ENCODE measurements at regions not wholly inside any gene's neighbourhood (a gene's known extent, or its start where the extent isn't known, plus 50 kb on each side); places are given as distances from the start of the nearest gene placed in this dataset.

DNA sequence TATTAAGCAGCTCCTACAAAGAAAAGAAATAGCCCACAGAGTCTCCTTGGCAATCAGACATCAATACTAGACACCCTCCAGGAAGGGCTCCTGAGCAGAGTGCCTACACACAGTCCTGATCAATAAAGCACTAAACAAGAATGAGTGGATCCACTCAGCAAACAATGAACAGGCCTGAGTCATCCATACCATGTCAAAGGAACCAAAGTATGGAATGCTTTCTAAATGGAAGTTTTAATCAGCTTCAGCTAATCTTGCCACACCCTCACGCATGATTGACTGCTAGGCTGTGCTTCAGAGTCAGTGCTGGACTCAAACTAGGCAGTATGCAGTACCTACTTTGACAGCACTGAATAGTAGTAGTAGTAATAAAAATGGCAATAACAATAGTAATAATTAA lies 392.7 kb upstream of the HTR2A start:
- Histone ChIP-seq H3K27me3 (replicated peaks in 2 of 5; ENCODE audit: control insufficient read depth in 4 of 5, insufficient read depth in 5 of 5, low read length in 4 of 5) (no peaks in the 10 kb centered on the region), H3K4me1 (ENCODE audit: control extremely low read depth in 1 of 4, control insufficient read depth in 4 of 4, insufficient read depth in 4 of 4, low read length in 3 of 4) (no peaks in the 10 kb centered on the region), H3K27ac (ENCODE audit: insufficient read depth in 1 of 2, low read depth in 1 of 2, low read length in 2 of 2, poor library complexity in 1 of 2, severe bottlenecking in 2 of 2) (no peak overlapping the region), H3K9me3 (ENCODE audit: control extremely low read depth in 1 of 5, control insufficient read depth in 4 of 5, insufficient read depth in 2 of 5, low read depth in 1 of 5, low read length in 4 of 5) (peaks cover 0 to 2% (median 0%) of the 10 kb centered on the region in 5 experiments), H3K36me3 (ENCODE audit: control insufficient read depth in 4 of 4, insufficient read depth in 4 of 4, low read length in 3 of 4) (no peaks in the 10 kb centered on the region), H3K4me3 (ENCODE audit: control insufficient read depth in 1 of 7, extremely low read depth in 1 of 7, insufficient read depth in 4 of 7, low read depth in 2 of 7, low read length in 6 of 7) (no peak overlapping the region)
- ChIA-PET CTCF (no interaction called here), POLR2A (no interaction called here)
- DNase-seq = no peak
- WGBS (ENCODE audit: insufficient coverage) = no CpG with 5 or more reads among the region's 1 CpG

DNA sequence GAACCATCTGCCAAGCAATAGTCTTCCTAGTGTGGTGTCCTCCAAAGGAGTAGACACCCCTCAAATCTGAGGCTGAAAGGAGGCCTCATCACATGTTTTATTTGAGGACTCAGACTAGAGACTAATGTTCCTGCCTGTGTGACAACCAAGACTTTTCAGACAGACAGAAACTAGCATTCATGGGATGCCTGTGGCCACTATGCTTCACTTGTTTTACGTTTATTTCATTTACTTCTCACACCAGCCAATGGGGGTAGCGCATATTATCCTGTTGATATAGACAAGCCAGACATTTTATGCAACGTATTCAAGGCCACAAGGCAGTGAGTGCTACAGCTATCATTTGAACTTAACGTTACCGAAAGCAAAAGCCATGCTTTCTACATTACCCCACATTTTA lies 391.7 kb upstream of the HTR2A start:
- H3K27ac ChIP-seq (ENCODE audit: insufficient read depth in 1 of 2, low read depth in 1 of 2, low read length in 2 of 2, poor library complexity in 1 of 2, severe bottlenecking in 2 of 2) = no peak overlapping the region
- no peak overlapping the region for H3K4me3 ChIP-seq (ENCODE audit: control insufficient read depth in 1 of 7, extremely low read depth in 1 of 7, insufficient read depth in 4 of 7, low read depth in 2 of 7, low read length in 6 of 7)
- no peaks in the 10 kb centered on the region for H3K9me3 ChIP-seq (ENCODE audit: control extremely low read depth in 1 of 5, control insufficient read depth in 4 of 5, insufficient read depth in 2 of 5, low read depth in 1 of 5, low read length in 4 of 5)
- H3K27me3 ChIP-seq (replicated peaks in 2 of 5; ENCODE audit: control insufficient read depth in 4 of 5, insufficient read depth in 5 of 5, low read length in 4 of 5) = no peaks in the 10 kb centered on the region
- 90% methylated on average over 3 of the region's 5 CpGs for WGBS (ENCODE audit: insufficient coverage)
- ChIA-PET CTCF (interaction anchor here (0.6 kb wide), 1 partner anchor 386 kb away, joined by 3 read pairs; no protein-coding TSS in a partner anchor), POLR2A (no interaction called here)
- H3K4me1 ChIP-seq (ENCODE audit: control extremely low read depth in 1 of 4, control insufficient read depth in 4 of 4, insufficient read depth in 4 of 4, low read length in 3 of 4) = no peaks in the 10 kb centered on the region
- H3K36me3 ChIP-seq (ENCODE audit: control insufficient read depth in 4 of 4, insufficient read depth in 4 of 4, low read length in 3 of 4) = no peaks in the 10 kb centered on the region
- DNase-seq = no peak

DNA sequence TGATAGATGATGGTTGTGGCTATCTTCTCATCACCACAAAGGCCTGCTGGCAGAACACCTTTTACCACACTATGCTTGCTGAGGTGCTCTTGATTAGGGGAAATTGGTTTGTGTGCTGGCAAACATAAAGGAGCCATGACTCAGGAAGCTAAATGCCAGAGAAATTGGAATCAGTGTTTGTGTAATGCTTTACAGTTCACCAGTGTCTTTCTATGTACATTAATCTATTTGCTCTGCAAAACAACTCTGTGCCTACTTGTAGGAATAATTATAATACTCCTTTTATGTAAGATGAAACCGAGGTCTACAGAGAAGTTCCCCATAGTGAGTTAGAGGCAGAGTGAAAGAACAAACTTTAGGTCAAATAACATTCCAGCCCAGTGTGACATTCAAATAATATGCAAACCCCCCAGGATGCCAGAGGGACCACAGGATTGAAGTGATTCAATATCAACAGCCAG lies 390.5 kb upstream of the HTR2A start:
- POLR2A ChIA-PET = no interaction called here
- H3K4me3 ChIP-seq (ENCODE audit: control insufficient read depth in 1 of 7, extremely low read depth in 1 of 7, insufficient read depth in 4 of 7, low read depth in 2 of 7, low read length in 6 of 7) = no peak overlapping the region
- no peak overlapping the region for H3K27ac ChIP-seq (ENCODE audit: insufficient read depth in 1 of 2, low read depth in 1 of 2, low read length in 2 of 2, poor library complexity in 1 of 2, severe bottlenecking in 2 of 2)
- no peak for DNase-seq
- CTCF ChIA-PET = no interaction called here
- H3K4me1 ChIP-seq (ENCODE audit: control extremely low read depth in 1 of 4, control insufficient read depth in 4 of 4, insufficient read depth in 4 of 4, low read length in 3 of 4) = no peaks in the 10 kb centered on the region
- no peaks in the 10 kb centered on the region for H3K9me3 ChIP-seq (ENCODE audit: control extremely low read depth in 1 of 5, control insufficient read depth in 4 of 5, insufficient read depth in 2 of 5, low read depth in 1 of 5, low read length in 4 of 5)
- H3K27me3 ChIP-seq (replicated peaks in 2 of 5; ENCODE audit: control insufficient read depth in 4 of 5, insufficient read depth in 5 of 5, low read length in 4 of 5) = no peaks in the 10 kb centered on the region
- H3K36me3 ChIP-seq (ENCODE audit: control insufficient read depth in 4 of 4, insufficient read depth in 4 of 4, low read length in 3 of 4) = no peaks in the 10 kb centered on the region
- no CpG with 5 or more reads among the region's 1 CpG for WGBS (ENCODE audit: insufficient coverage)

DNA sequence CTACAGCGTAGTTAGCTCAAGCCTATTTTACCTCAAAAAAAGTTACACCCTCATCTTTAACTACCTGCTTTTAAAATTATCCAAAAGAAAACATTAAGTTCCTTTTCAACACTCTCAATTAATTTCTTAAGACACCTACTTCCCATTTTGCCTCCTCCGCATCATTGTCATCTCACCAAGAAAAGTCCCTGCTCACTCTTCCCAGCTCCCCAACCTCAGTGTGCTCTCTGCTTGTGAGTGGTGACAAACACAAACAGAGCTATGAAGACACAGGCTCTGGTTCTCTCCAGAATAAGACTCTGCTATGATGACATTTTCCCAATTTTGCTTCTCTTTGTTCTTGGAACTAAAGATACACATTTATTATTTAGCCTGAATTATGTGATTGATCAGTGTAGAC lies 385.1 kb upstream of the HTR2A start:
- H3K9me3 ChIP-seq (ENCODE audit: control extremely low read depth in 1 of 5, control insufficient read depth in 4 of 5, insufficient read depth in 2 of 5, low read depth in 1 of 5, low read length in 4 of 5) = no peaks in the 10 kb centered on the region
- H3K36me3 ChIP-seq (ENCODE audit: control insufficient read depth in 4 of 4, insufficient read depth in 4 of 4, low read length in 3 of 4) = no peaks in the 10 kb centered on the region
- no peak for DNase-seq
- 95% methylated on average over 2 of the region's 2 CpGs for WGBS (ENCODE audit: insufficient coverage)
- H3K4me1 ChIP-seq (ENCODE audit: control extremely low read depth in 1 of 4, control insufficient read depth in 4 of 4, insufficient read depth in 4 of 4, low read length in 3 of 4) = no peaks in the 10 kb centered on the region
- H3K27ac ChIP-seq (ENCODE audit: insufficient read depth in 1 of 2, low read depth in 1 of 2, low read length in 2 of 2, poor library complexity in 1 of 2, severe bottlenecking in 2 of 2) = no peak overlapping the region
- CTCF ChIA-PET = no interaction called here
- POLR2A ChIA-PET = no interaction called here
- no peak overlapping the region for H3K4me3 ChIP-seq (ENCODE audit: control insufficient read depth in 1 of 7, extremely low read depth in 1 of 7, insufficient read depth in 4 of 7, low read depth in 2 of 7, low read length in 6 of 7)
- no peaks in the 10 kb centered on the region for H3K27me3 ChIP-seq (replicated peaks in 2 of 5; ENCODE audit: control insufficient read depth in 4 of 5, insufficient read depth in 5 of 5, low read length in 4 of 5)

DNA sequence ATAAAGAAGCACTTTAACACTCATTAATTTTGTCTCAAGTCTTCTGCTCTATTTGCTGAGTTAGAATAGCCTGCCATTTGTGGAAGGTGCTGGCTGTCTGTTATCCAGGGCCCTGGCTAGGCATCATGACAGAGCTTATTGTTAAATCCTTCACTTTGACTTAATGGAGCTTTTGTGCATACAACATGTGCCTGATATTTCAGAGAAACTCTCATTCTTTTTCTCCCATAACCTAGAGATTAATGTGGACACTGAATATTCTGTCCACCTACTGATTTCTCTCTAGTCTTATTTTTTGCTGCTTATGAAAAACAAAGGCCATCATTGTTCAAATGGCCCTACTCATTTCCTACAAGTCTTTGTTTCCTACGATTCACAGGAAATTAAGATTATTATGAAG lies 383.1 kb upstream of the HTR2A start:
- Histone ChIP-seq H3K27ac (ENCODE audit: insufficient read depth in 1 of 2, low read depth in 1 of 2, low read length in 2 of 2, poor library complexity in 1 of 2, severe bottlenecking in 2 of 2) (no peak overlapping the region), H3K4me3 (ENCODE audit: control insufficient read depth in 1 of 7, extremely low read depth in 1 of 7, insufficient read depth in 4 of 7, low read depth in 2 of 7, low read length in 6 of 7) (no peak overlapping the region), H3K36me3 (ENCODE audit: control insufficient read depth in 4 of 4, insufficient read depth in 4 of 4, low read length in 3 of 4) (no peaks in the 10 kb centered on the region), H3K27me3 (replicated peaks in 2 of 5; ENCODE audit: control insufficient read depth in 4 of 5, insufficient read depth in 5 of 5, low read length in 4 of 5) (no peaks in the 10 kb centered on the region), H3K4me1 (ENCODE audit: control extremely low read depth in 1 of 4, control insufficient read depth in 4 of 4, insufficient read depth in 4 of 4, low read length in 3 of 4) (no peaks in the 10 kb centered on the region), H3K9me3 (ENCODE audit: control extremely low read depth in 1 of 5, control insufficient read depth in 4 of 5, insufficient read depth in 2 of 5, low read depth in 1 of 5, low read length in 4 of 5) (no peaks in the 10 kb centered on the region)
- POLR2A ChIA-PET = no interaction called here
- CTCF ChIA-PET = no interaction called here
- no CpG with 5 or more reads among the region's 1 CpG for WGBS (ENCODE audit: insufficient coverage)
- DNase-seq = no peak

DNA sequence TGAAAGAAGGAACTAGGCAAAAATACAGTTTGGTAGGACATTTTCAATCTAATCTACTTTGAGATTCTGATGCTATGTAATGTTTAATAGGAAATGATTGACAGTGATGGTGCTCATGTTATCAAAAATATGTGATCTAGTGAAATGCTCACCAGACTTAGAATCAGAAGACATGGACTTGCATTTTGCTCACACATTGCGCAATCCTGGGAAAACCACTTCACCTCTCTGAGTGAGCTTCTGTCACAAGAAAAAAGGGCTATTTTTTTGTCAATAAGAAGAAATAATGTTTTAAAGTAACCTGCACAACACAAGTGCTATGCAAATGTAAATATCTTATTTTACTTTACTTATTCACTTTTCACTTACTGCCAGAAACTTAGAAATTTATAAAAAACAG lies 380.9 kb upstream of the HTR2A start:
- POLR2A ChIA-PET = no interaction called here
- Histone ChIP-seq H3K9me3 (ENCODE audit: control extremely low read depth in 1 of 5, control insufficient read depth in 4 of 5, insufficient read depth in 2 of 5, low read depth in 1 of 5, low read length in 4 of 5) (no peaks in the 10 kb centered on the region), H3K4me1 (ENCODE audit: control extremely low read depth in 1 of 4, control insufficient read depth in 4 of 4, insufficient read depth in 4 of 4, low read length in 3 of 4) (no peaks in the 10 kb centered on the region), H3K36me3 (ENCODE audit: control insufficient read depth in 4 of 4, insufficient read depth in 4 of 4, low read length in 3 of 4) (no peaks in the 10 kb centered on the region), H3K27ac (ENCODE audit: insufficient read depth in 1 of 2, low read depth in 1 of 2, low read length in 2 of 2, poor library complexity in 1 of 2, severe bottlenecking in 2 of 2) (no peak overlapping the region), H3K4me3 (ENCODE audit: control insufficient read depth in 1 of 7, extremely low read depth in 1 of 7, insufficient read depth in 4 of 7, low read depth in 2 of 7, low read length in 6 of 7) (no peak overlapping the region), H3K27me3 (replicated peaks in 2 of 5; ENCODE audit: control insufficient read depth in 4 of 5, insufficient read depth in 5 of 5, low read length in 4 of 5) (no peaks in the 10 kb centered on the region)
- no CpG with 5 or more reads among the region's 1 CpG for WGBS (ENCODE audit: insufficient coverage)
- CTCF ChIA-PET = no interaction called here
- DNase-seq = no peak

DNA sequence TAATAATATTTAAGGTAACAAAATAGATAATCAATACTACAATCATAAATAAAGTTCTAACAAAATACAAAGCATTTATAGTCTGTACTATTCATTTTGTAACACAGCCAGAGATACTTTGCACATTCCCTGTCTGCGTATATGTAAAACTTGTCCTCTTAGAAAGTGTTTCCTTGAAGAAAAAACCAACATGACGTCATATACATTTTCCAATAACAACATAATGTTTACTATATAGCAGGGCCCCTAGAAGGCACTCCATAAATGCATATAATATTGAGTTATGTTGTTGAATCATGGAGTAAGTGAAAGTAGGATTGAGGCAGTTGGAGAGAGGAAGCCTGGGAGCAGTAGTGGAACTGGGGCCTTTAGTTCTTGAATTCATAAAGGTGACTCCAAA lies 371.4 kb upstream of the HTR2A start:
- H3K4me3 ChIP-seq (ENCODE audit: control insufficient read depth in 1 of 7, extremely low read depth in 1 of 7, insufficient read depth in 4 of 7, low read depth in 2 of 7, low read length in 6 of 7) = no peak overlapping the region
- CTCF ChIA-PET = no interaction called here
- WGBS (ENCODE audit: insufficient coverage) = no CpG with 5 or more reads among the region's 2 CpGs
- POLR2A ChIA-PET = no interaction called here
- H3K9me3 ChIP-seq (ENCODE audit: control extremely low read depth in 1 of 5, control insufficient read depth in 4 of 5, insufficient read depth in 2 of 5, low read depth in 1 of 5, low read length in 4 of 5) = no peaks in the 10 kb centered on the region
- no peak for DNase-seq
- H3K36me3 ChIP-seq (ENCODE audit: control insufficient read depth in 4 of 4, insufficient read depth in 4 of 4, low read length in 3 of 4) = no peaks in the 10 kb centered on the region
- no peak overlapping the region for H3K27ac ChIP-seq (ENCODE audit: insufficient read depth in 1 of 2, low read depth in 1 of 2, low read length in 2 of 2, poor library complexity in 1 of 2, severe bottlenecking in 2 of 2)
- H3K27me3 ChIP-seq (replicated peaks in 2 of 5; ENCODE audit: control insufficient read depth in 4 of 5, insufficient read depth in 5 of 5, low read length in 4 of 5) = no peaks in the 10 kb centered on the region
- H3K4me1 ChIP-seq (ENCODE audit: control extremely low read depth in 1 of 4, control insufficient read depth in 4 of 4, insufficient read depth in 4 of 4, low read length in 3 of 4) = no peaks in the 10 kb centered on the region

Data from common myeloid progenitor, CD34-positive (primary cell).